CD1c-positive myeloid dendritic cell (primary cell): ENCODE measurements at regions not wholly inside any gene's neighbourhood (a gene's known extent, or its start where the extent isn't known, plus 50 kb on each side); places are given as distances from the start of the nearest gene placed in this dataset.

Experiments used
- DNase-seq: peaks from one replicate; pipeline ENCODE4 v3.0.0-alpha.2; 2016; ENCODE audit errors: extremely low spot score

DNA sequence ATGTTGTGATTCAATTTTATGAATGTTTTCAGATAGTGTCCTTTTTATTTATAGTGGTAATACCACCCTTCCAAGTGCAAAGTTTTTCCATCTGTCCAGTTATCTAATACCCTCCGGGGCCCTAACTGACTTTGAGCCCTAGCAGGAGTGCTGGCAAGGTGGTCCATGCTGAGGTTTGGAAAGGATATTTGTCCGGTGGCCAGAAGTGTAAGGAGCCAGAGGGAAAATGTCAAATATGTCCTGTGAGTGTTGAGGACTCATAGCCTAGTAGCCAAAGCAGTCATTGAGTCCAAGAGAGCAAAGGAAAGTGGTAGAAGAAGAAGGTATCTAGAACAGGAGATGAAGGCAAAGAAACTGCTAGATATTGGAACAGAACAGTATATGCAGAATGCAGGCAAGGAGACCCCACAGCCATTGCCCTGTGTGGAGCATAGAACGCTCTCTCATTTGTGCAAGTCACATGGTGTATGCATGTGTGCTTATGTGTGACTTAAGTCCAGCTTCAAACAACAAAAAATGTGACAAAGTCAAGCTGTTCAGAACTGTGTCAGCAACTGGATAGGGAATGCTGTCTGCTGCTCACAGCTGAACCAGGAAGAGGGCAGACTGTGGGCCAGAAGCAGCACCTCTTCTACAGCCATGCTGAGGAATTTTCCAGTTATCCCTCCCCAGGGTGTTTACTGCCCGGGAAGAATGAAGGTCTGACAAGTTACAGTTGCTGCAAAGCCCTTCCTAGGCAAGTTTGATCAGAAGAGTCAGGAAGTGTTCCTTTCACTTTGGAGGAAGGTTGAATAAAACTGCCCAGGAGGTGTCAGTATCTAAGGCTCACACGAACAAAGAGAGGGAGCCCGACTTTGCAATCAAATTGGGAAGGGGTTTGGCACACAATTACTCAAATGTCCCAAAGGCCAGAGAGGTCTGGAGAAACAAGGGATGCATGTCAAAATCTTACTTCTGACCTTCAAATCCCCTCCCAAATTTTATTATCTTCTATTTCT is 463.3 kb upstream of the DMAC1 start:
- no peak for DNase-seq

DNA sequence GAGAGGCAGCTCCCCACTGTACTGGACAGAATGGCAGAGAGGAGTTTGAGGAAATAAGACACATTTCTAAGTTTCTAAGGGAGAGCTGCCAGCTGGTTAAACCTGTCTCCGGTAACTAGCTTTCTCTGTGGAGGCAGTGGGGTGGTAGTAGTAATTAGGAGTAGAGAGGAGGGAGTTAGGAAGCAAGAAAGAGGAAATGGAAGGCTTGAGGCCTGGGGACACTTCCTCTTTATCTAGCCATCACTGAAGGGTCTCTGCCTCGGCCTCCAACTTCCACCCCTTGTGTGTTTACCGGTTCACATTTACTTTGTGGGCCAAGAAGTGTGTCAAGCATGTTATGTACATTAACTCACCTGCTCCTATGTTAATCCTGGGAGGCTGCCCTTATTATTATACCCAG is 462.2 kb upstream of the DMAC1 start:
- no peak for DNase-seq

- DNase-seq: no peak
Observed at GRCh38 chr9:8259028-8259427, 459.4 kb upstream of the DMAC1 start.

DNA sequence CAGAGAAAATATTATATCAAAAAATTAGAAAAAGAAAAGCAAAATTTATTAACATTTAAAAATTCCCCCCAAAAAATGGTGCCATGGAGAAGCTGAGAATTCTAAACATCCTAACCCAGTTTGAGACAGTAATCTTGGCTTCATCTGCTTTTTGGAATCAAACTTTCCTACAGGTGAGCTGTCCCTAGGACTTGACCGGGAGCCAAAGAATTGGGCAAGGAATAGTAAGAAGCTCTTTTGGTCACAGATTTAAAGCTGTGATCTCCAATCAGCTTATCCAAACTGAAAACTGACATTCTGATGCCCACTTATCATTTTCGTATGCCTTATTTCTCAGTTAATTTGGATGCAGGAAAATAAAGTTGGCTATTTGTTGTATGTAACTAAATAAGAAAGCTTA is 457.3 kb upstream of the DMAC1 start:
- no peak for DNase-seq

- DNase-seq: no peak
Observed at GRCh38 chr9:8255850-8256249, 456.3 kb upstream of the DMAC1 start.

GRCh38 chr9:8254541-8254940 is 455.0 kb upstream of the DMAC1 start:
- DNase-seq: no peak

DNA sequence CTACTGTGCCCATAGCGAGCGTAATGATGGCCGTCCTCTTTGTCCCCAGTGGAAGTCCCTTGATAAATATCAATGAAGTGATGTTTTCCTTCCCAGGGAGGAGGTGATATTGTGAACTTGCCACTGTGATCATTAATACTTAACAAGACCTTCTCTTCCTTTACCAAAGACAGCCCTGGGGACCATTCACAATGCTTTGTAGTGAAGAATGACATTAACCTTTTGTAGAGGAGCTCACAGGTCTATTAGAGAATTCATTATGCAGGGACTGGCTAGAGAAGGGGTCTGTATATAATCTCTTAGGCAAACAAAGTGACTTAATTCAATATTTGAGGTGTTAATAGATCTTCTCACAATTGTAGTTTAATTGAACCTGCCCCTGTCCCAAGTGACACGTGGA is 452.9 kb upstream of the DMAC1 start:
- no peak for DNase-seq

GRCh38 chr9:8251566-8251965 is 452.0 kb upstream of the DMAC1 start:
- DNase-seq: no peak

DNA sequence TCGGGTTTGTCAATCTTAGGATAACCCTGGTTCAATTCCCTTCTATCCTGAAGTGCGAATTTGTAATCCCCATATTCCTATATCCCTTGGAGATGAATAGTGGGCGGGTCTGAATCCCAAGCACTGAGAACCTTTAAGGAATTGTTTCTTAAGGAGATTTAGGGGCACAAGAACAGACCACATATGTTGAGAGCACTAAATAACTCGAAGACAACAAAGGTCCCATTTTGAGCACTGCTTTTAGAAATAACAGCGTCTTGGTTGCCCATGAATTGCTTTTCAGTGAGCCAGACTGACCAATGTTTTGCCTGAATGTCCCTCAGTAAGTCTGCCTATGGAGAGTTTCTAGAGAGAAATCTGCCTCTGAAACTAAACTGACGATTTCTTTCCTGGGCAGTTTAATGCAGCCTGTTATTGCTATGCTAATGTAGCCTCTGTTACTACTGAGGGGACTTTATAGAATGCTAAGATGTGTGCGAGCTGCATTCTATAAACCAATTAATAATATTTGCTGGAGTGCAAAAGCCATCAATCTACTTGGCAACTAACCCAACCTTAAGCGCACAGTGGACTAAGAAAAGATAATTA is 445.0 kb upstream of the DMAC1 start:
- DNase-seq: no peak

- no peak for DNase-seq
Observed at GRCh38 chr9:8241201-8241600, 441.6 kb upstream of the DMAC1 start.

DNA sequence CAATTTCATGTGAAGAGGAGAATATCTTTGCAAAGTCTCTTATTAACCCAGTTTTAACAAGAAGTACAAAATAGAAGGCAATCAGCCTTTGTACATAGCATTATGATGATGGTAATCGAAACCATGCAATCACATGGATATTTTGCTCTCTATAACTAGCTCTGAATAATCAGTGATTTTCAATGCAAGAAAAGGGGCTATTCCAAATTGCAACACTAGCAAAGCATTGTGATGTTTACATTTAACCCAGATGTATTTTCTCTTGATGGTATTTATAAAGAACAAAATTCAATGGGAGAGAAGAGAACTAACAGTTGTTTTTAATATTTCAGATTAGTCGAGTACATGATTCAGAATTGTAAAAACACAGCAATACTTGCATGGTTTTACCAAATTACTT is 437.5 kb upstream of the DMAC1 start:
- DNase-seq: no peak

GRCh38 chr9:8235489-8235888 is 435.9 kb upstream of the DMAC1 start:
- no peak for DNase-seq

GRCh38 chr9:8234316-8234715 is 434.7 kb upstream of the DMAC1 start:
- DNase-seq: no peak

GRCh38 chr9:8232726-8233125 is 433.1 kb upstream of the DMAC1 start:
- DNase-seq: no peak

GRCh38 chr9:8229226-8229625 is 429.6 kb upstream of the DMAC1 start:
- no peak for DNase-seq

- DNase-seq: no peak
Observed at GRCh38 chr9:8224381-8224801, 424.8 kb upstream of the DMAC1 start.

DNA sequence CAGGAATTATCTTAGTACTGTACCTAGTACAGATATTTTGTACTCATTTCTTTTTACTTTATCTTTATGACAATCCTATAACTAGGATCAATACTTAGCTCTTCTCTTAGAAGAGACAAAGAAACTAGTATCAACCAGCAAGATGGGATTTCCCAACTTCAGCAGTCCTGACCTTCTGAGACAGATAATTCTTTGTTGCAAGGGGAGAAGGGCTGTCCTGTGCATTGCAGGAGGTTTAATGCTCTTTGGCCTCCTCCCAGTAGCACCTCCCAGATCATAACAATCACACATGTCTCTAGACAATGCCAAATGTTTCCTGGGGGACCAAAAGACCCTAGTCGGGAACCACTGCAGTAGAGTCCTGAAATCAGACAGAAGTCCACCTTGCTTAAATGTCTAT is 424.3 kb upstream of the DMAC1 start:
- no peak for DNase-seq

GRCh38 chr9:8221462-8221861 is 421.9 kb upstream of the DMAC1 start:
- no peak for DNase-seq

DNA sequence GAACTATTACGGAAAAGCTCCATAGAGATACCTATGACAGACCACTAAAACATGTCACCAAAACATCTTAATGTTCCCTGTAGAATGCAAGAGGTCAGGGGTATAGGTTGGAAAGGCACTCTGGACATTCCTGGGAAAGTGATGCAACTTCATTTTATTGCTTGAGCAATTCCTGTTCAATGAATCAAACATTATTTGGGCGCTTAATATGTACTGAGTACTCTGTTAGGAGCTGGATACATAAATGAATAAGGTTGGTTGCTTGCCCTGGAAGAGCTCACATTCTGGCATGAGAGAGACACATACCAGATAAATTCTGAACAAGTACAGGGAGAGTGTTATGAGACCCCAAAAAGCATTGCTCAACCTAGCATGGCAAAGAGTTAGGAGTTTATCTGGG is 408.9 kb upstream of the DMAC1 start:
- DNase-seq: no peak

GRCh38 chr9:8207596-8207995 is 408.0 kb upstream of the DMAC1 start:
- no peak for DNase-seq

DNA sequence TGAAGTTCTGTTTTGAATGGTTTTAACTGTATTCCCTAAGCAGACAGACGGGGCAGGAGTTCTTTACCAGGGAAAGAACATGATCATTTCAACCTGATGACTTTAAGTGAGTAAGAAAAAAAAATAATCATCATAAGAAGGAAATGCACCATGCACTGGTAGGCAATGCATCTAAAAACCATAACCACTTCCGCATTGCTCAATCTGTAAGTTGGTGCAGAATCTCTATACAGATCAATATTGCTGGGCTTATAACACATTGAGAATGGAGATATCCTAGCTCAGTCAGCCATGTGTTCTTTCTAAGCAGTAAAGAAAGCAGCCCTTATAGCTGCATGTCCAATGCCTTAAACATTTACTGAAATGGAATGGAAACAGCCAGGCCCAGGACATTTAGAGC is 407.1 kb upstream of the DMAC1 start:
- DNase-seq: no peak

DNA sequence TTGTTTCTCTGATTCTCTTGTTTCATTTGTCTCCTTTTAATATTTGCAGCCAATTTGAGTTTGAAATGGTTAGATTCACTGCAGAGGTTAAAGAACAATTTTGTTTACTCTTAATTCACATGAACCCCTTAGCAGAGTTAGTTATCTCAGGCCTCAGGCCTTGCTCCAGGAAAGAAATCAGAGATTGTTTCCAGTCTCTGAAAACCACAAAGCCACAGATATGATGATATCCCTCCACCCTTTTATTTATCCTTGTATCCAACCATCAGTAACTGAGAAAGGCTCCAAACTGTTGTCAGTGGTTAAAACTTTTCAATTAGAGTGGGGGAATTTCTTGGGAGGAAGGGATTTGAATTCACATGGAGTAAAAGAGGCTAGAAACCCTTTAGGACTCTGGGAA is 406.0 kb upstream of the DMAC1 start:
- DNase-seq: no peak

DNA sequence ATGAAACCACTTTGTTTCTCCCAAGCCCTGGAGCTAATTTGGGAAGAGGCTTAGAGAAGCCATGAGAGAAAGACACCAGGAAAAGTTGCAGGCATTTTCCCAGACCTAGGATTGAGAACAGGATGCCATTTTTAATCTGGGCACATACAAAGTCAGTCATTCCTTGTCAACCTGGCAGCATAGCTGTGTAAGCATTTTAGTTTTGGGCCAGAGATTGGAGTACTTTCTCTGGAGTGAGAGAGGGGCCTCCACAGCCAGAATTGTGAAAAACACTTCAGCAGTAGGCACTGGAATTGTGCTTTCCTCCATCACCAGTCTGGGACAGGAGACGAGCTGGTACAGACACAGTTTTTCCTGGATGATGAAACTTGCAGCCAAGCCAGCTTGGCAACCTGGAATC is 390.3 kb upstream of the DMAC1 start:
- DNase-seq: no peak
